MCF 10A (cell line): ENCODE measurements at regions not wholly inside any gene's neighbourhood (a gene's known extent, or its start where the extent isn't known, plus 50 kb on each side); places are given as distances from the start of the nearest gene placed in this dataset.

Experiments
- BruUV-seq: library from RNA; stranded (reverse); fragments of 400-500 nt; replicated peaks from 2 replicates; lab custom pipeline; 2021; lab: Mats Ljungman, UMichigan
- CTCF ChIA-PET: fragments of 300-600 bp; sonication (Branson Sonifier 250); formaldehyde crosslinking; extraction: SDS; loops from one replicate; lab custom pipeline; 2021; ENCODE audit warnings: antibody characterized with exemption, inconsistent platforms; lab: Yijun Ruan, JAX
- POLR2A ChIA-PET: fragments of 300-600, 350-650 bp; sonication (Branson Sonifier 250); formaldehyde crosslinking; extraction: SDS; loops from one replicate; lab custom pipeline; 2020; ENCODE audit warnings: antibody characterized with exemption, inconsistent platforms; lab: Yijun Ruan, JAX
- DNase-seq: peaks from one replicate; pipeline ENCODE4 v3.0.0-alpha.2; 2018; ENCODE audit not compliant: unreplicated experiment
- H3K27ac Mint-ChIP-seq: one replicate; pipeline ENCODE4 v1.8.0; 2022; ENCODE audit warnings: mild to moderate bottlenecking, low read depth, mixed read lengths; ENCODE audit not compliant: unreplicated experiment
- H3K27me3 Mint-ChIP-seq: one replicate; pipeline ENCODE4 v1.8.0; 2022; ENCODE audit warnings: mixed read lengths; ENCODE audit not compliant: insufficient read depth, unreplicated experiment
- H3K36me3 Mint-ChIP-seq: one replicate; pipeline ENCODE4 v1.8.0; 2022; ENCODE audit warnings: mild to moderate bottlenecking, moderate library complexity, mixed read lengths; ENCODE audit not compliant: insufficient read depth, unreplicated experiment
- H3K4me1 Mint-ChIP-seq: one replicate; pipeline ENCODE4 v1.8.0; 2022; ENCODE audit warnings: mixed read lengths; ENCODE audit not compliant: insufficient read depth, unreplicated experiment
- H3K4me3 Mint-ChIP-seq: one replicate; pipeline ENCODE4 v1.8.0; 2022; ENCODE audit warnings: mild to moderate bottlenecking, moderate library complexity, mixed read lengths; ENCODE audit not compliant: unreplicated experiment
- H3K9me3 Mint-ChIP-seq: one replicate; pipeline ENCODE4 v1.8.0; 2022; ENCODE audit warnings: mixed read lengths; ENCODE audit not compliant: unreplicated experiment
- intact Hi-C: fragments of 100-400 bp; cut with micrococcal nuclease; formaldehyde crosslinking; loops from 2 replicates; pipeline ENCODE4 v1.14.1; 2022
- TF ChIP-seq, protein P1 (sequence below): fragments of 200-600 bp; IDR thresholded peaks from one replicate; pipeline ENCODE4 v1.8.0; 2022; ENCODE audit warnings: antibody characterized with exemption, mild to moderate bottlenecking; ENCODE audit not compliant: unreplicated experiment

DNA sequence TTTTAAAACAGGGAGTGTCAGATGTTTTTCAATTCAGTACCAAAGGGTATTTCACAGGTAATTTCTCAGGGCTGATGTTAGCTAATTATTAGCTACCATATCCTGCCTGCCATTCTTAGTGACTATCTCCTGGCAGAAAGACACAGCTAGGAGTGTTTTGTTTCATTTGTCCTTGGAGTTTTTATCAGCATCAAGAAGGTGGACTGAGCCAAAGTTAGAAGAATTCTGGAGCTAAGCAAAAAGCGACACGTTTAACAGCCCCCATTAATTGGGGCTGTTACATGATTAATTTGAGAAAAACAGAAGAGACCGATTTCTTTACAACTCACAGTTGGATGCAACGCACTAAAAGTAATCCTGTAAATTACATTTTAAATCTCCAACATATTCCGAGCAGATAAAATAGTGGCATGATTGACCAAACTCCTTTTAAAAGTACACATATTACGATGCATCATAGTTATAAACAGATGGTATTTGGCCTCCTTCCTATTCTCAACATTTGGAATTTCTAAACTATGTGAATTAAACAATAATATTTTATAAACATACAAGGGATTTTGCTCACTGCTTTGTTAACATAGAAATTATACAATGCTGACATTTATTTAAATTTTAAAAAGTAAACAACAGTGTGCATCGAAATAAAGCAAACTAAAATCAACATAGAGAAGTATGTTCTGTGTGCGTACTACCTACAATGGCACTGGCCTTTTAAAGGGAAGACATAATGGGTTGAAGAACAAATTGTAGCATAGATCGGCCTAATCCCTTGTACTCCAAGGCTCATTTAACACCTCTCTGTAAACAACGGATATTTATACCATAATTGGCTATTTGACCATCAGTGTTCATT lies 585.1 kb downstream of the ZEB2 start:
- H3K4me1 Mint-ChIP-seq, result no peaks in the 10 kb centered on the region
- no TSS peak for BruUV-seq
- no peak overlapping the region for H3K27ac Mint-ChIP-seq
- H3K27me3 Mint-ChIP-seq, result no peaks in the 10 kb centered on the region
- intact Hi-C loops, result no loop called here
- no peaks in the 10 kb centered on the region for H3K9me3 Mint-ChIP-seq
- CTCF ChIA-PET, result interaction anchor here (0.7 to 1.0 kb wide), 2 partner anchors 15 to 909 kb away, joined by 3 read pairs; no protein-coding TSS in a partner anchor
- POLR2A ChIA-PET, result no interaction called here
- TF ChIP-seq, protein P1, sequence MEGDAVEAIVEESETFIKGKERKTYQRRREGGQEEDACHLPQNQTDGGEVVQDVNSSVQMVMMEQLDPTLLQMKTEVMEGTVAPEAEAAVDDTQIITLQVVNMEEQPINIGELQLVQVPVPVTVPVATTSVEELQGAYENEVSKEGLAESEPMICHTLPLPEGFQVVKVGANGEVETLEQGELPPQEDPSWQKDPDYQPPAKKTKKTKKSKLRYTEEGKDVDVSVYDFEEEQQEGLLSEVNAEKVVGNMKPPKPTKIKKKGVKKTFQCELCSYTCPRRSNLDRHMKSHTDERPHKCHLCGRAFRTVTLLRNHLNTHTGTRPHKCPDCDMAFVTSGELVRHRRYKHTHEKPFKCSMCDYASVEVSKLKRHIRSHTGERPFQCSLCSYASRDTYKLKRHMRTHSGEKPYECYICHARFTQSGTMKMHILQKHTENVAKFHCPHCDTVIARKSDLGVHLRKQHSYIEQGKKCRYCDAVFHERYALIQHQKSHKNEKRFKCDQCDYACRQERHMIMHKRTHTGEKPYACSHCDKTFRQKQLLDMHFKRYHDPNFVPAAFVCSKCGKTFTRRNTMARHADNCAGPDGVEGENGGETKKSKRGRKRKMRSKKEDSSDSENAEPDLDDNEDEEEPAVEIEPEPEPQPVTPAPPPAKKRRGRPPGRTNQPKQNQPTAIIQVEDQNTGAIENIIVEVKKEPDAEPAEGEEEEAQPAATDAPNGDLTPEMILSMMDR, result no peak
- DNase-seq, result no peak
- no peaks in the 10 kb centered on the region for H3K36me3 Mint-ChIP-seq
- H3K4me3 Mint-ChIP-seq, result no peak overlapping the region

DNA sequence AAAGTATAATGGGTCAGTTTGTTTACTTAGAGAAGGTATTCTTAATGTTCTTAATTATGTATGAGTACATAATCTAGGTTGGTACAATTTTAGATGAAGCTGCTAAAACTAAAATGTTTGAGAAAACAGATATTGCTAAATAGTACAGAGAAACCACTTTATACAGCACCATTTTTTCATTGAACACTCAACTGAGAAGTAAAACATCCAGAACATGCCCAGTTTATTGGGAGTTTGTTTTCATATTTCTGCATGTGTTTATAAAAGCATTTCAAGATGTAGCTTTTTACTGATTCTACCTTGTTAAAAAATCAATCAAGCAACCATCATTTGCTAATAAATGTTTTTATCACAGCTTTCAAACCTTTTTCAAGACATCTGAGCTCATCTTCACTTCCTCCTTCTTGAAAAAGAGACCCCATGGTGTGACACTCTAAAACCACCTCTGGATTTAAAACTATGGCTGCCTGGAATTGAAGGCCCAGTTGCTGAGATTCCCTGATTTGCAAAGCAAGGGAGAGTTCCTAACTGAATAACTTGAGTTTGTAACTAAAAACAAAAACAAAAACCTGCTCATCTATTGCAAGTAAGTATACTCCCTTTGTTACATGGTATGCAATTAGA lies 585.9 kb downstream of the ZEB2 start:
- no peaks in the 10 kb centered on the region for H3K4me1 Mint-ChIP-seq
- H3K36me3 Mint-ChIP-seq, result no peaks in the 10 kb centered on the region
- intact Hi-C loops, result no loop called here
- no peak overlapping the region for H3K27ac Mint-ChIP-seq
- H3K4me3 Mint-ChIP-seq, result no peak overlapping the region
- DNase-seq, result no peak
- no peaks in the 10 kb centered on the region for H3K27me3 Mint-ChIP-seq
- TF ChIP-seq, protein P1, result no peak
- ChIA-PET POLR2A (no interaction called here), CTCF (interaction anchor here (0.6 to 1.0 kb wide), 4 partner anchors 16 to 908 kb away, joined by 3 read pairs; no protein-coding TSS in a partner anchor)
- H3K9me3 Mint-ChIP-seq, result no peaks in the 10 kb centered on the region
- no TSS peak for BruUV-seq

DNA sequence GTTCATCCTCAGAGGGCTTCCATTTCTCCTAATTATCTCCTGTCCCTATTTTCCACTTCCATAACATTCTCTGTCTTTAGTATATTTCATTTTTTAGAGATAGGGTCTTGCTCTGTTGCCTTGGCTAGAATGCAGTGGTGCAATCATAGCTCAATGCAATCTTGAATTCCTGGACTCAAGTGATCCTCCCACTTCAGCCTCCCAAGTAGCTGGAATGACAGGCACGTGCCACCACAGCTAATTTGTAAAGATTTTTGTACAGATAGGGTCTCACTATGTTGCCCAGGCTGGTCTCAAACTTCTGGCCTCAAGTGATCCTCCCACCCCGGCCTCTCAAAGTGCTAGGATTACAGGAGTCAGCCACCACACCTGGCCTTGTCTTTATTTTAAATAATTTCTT lies 589.0 kb downstream of the ZEB2 start:
- Mint-ChIP-seq H3K4me3 (no peak overlapping the region), H3K27me3 (no peaks in the 10 kb centered on the region), H3K27ac (no peak overlapping the region), H3K36me3 (peaks cover 6% of the 10 kb centered on the region), H3K9me3 (peaks cover 10% of the 10 kb centered on the region), H3K4me1 (no peaks in the 10 kb centered on the region)
- BruUV-seq, result no TSS peak
- ChIA-PET POLR2A (interaction anchor here (1.3 kb wide), 1 partner anchor 9 kb away, joined by 3 read pairs; no protein-coding TSS in a partner anchor), CTCF (no interaction called here)
- no peak for DNase-seq
- intact Hi-C loops, result no loop called here
- TF ChIP-seq, protein P1, result no peak

DNA sequence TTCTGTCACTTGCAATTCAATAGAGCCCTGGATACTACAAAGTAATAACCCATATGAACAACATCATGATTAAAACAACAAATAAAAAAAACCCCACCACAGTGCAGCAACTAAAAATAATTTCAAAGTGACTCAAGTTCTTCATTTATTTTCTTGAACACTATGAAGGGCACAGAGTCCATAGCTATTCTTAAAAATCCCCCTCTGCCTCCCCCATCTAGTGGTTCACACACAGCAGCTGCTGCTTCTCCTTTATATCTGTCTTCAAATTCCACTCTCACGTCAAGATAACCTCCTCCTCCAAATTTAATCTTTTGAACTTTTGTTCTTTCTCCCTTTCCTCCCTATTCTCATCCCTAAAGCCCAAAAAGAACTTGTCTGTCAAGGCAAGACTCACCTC lies 591.3 kb downstream of the ZEB2 start:
- intact Hi-C loops, result no loop called here
- no TSS peak for BruUV-seq
- TF ChIP-seq, protein P1, result no peak
- CTCF ChIA-PET, result no interaction called here
- Mint-ChIP-seq H3K36me3 (peaks cover 6% of the 10 kb centered on the region), H3K27ac (no peak overlapping the region), H3K27me3 (no peaks in the 10 kb centered on the region), H3K9me3 (peaks cover 16% of the 10 kb centered on the region), H3K4me3 (no peak overlapping the region), H3K4me1 (no peaks in the 10 kb centered on the region)
- POLR2A ChIA-PET, result no interaction called here
- DNase-seq, result no peak
